ENCODE measurements at regions not wholly inside any gene's neighbourhood (a gene's known extent, or its start where the extent isn't known, plus 50 kb on each side); places are given as distances from the start of the nearest gene placed in this dataset.
A peak's percentile ranks its signal among the peaks of the same experiment; 100 is the strongest.

GRCh38 chr12:66965621-66966020 lies 286.7 kb upstream of the GRIP1 start:
- no peak for DNase-seq (ENCODE audit: low read depth in 1 of 2, low spot score in 1 of 2)
- in situ Hi-C loops (cut with HindIII; ENCODE audit: low pct_unique_long_range_greater_than_20kb, low sequenced_read_pairs): no loop called here

GRCh38 chr12:66971816-66972215 lies 292.9 kb upstream of the GRIP1 start:
- no peak for TF ChIP-seq JUND (IDR thresholded peaks at IDR 0.05; ENCODE audit: low read depth)
- in situ Hi-C loops (cut with HindIII; ENCODE audit: low pct_unique_long_range_greater_than_20kb, low sequenced_read_pairs): no loop called here
- DNase-seq (ENCODE audit: low read depth in 1 of 2, low spot score in 1 of 2): no peak

More at GRCh38 chr12:66965621-66966020, 286.7 kb upstream of the GRIP1 start:
- TF ChIP-seq JUND (IDR thresholded peaks at IDR 0.05; ENCODE audit: low read depth): no peak

DNA sequence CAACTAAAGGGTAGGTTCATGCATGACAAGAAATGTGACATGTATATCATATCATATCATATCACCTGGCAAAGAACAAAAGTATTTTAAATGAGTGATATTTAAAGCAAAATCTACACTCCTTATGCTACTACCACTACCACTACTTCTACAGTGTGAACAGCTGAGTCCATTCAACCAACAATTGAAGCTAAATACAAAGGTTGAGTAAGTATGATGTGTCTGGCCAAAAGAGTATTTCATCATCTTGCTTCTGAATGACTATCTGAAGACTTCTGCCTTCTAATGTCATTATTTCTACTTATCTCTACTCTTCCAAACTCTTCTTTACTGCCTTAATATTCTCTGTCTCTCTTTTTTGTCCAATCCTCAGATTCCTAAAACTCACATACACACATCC lies 292.6 kb upstream of the CAND1 start:
- no peak for DNase-seq (ENCODE audit: low read depth in 1 of 2, low spot score in 1 of 2)
- no peak for TF ChIP-seq JUND (IDR thresholded peaks at IDR 0.05; ENCODE audit: low read depth)
- in situ Hi-C loops (cut with HindIII; ENCODE audit: low pct_unique_long_range_greater_than_20kb, low sequenced_read_pairs): no loop called here

DNA sequence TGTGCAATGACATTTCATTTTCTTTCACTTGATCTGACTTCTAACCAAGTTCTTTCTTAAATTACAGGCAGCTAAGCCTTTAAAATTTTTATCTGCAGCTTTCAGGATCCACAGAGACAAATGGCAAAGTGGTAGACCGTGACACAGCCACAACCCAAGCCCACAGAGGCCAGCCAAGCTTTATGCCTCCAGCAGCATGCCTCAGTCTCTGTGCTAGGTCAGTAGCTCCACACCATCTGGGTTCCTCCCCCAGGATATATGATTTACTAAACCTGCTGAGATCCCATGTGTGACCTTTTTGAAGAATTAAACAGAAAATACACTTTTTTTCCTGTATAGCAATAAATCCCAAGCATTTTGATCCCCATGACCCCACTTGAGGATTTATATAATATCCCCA lies 290.4 kb upstream of the CAND1 start:
- DNase-seq (ENCODE audit: low read depth in 1 of 2, low spot score in 1 of 2): no peak
- in situ Hi-C loops (cut with HindIII; ENCODE audit: low pct_unique_long_range_greater_than_20kb, low sequenced_read_pairs): no loop called here

DNA sequence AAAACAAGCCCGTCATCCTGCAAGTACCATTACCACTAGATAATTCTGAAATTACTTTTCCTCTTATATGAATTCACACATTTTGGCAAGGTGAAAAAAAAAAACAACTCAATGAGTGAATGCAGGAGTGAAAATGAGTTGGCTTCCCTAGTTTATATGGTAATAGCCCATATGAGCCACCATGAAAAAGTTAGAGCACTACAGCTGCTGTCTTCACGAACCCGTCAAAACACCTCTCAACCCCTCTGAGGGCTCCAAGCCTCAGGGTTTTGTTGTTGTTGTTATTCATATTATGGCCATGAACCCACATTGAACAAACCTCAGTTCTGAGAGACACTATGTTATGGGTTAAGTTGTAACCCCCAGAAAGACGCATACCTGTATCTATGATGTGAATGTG lies 289.9 kb upstream of the CAND1 start:
- no peak for DNase-seq (ENCODE audit: low read depth in 1 of 2, low spot score in 1 of 2)
- in situ Hi-C loops (cut with HindIII; ENCODE audit: low pct_unique_long_range_greater_than_20kb, low sequenced_read_pairs): no loop called here
- TF ChIP-seq JUND (IDR thresholded peaks at IDR 0.05; ENCODE audit: low read depth): no peak

More for the DNA sequence above, 290.4 kb upstream of the CAND1 start:
- no peak for TF ChIP-seq JUND (IDR thresholded peaks at IDR 0.05; ENCODE audit: low read depth)

DNA sequence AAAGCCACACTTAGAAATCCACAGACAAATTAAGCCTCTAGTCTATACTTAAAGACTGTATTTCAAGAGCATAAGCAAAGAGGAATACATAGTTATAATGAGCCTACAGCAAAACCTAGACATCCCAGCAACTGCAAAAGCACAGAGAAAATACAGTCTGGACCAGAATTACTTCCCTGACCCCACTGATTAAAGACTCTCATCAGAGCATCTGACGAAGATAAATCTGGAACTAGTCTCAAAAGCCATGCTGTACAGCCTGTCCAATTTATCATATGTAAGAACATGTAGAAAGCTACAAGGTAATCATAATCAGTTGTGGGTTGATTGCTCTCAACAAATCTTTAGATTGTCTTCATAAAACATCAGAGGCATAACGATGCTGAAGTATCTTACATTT lies 285.1 kb upstream of the CAND1 start:
- DNase-seq (ENCODE audit: low read depth in 1 of 2, low spot score in 1 of 2): no peak
- in situ Hi-C loops (cut with HindIII; ENCODE audit: low pct_unique_long_range_greater_than_20kb, low sequenced_read_pairs): no loop called here
- TF ChIP-seq JUND (IDR thresholded peaks at IDR 0.05; ENCODE audit: low read depth): no peak

DNA sequence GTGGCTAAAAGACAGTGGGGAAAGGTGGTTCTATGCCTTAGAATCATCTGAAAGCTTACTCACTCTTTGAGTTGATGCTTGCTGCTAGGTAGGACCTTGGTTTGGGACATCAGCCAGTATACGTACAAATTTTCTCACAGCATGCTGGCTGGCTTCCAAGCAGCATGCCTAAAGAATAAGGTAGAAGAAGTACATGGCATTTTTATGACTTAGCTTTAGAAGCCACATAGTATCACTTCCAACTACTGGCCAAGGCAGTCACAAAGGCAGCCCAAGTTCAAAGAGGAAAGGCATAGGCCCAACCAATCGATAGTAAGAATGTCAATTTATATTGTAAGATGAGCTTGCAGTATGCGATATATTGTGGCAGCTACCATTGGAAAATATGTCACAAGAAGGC lies 284.2 kb upstream of the CAND1 start:
- DNase-seq (ENCODE audit: low read depth in 1 of 2, low spot score in 1 of 2): peak in 1 of 2 experiments; percentile 51
- no peak for TF ChIP-seq JUND (IDR thresholded peaks at IDR 0.05; ENCODE audit: low read depth)
- in situ Hi-C loops (cut with HindIII; ENCODE audit: low pct_unique_long_range_greater_than_20kb, low sequenced_read_pairs): no loop called here

DNA sequence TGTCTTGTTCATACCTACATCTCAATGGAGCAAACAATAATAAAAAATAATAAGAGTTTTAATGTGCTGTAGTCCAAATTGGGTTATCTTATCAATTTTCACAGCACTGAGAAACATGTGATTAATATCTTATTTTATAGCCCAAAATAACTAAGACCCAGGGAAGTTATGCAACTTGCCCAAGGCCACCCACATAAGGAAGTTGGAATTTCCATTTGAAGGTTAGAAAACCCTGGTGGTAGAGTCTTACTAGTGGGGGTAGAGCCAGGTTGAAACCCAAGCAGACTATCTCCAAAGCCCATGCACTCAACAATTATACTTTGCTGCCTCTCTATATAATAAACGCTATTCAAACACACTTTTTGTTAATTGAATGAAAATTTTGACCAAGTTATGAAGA lies 270.0 kb upstream of the CAND1 start:
- no peak for TF ChIP-seq JUND (IDR thresholded peaks at IDR 0.05; ENCODE audit: low read depth)
- no peak for DNase-seq (ENCODE audit: low read depth in 1 of 2, low spot score in 1 of 2)
- in situ Hi-C loops (cut with HindIII; ENCODE audit: low pct_unique_long_range_greater_than_20kb, low sequenced_read_pairs): no loop called here

DNA sequence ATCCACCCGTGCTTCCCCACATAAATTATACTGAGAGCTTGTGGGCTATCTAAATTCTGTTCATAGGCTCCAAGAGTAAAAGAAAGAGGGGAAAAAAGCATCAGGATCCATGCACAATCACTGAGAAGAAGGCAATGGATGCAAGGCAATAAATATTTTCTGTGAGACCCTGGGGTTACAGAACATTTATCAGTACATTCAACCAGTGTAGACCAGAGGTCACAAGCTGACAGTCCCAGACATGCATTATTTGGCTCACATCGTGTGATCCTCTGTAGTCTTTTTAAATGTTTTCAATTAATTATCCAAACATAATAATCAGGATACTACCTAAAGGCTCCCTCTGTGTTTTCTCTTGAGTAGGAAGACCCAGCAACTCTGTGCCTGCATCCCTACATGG lies 267.9 kb upstream of the CAND1 start:
- in situ Hi-C loops (cut with HindIII; ENCODE audit: low pct_unique_long_range_greater_than_20kb, low sequenced_read_pairs): no loop called here
- no peak for TF ChIP-seq JUND (IDR thresholded peaks at IDR 0.05; ENCODE audit: low read depth)
- DNase-seq (ENCODE audit: low read depth in 1 of 2, low spot score in 1 of 2): no peak

DNA sequence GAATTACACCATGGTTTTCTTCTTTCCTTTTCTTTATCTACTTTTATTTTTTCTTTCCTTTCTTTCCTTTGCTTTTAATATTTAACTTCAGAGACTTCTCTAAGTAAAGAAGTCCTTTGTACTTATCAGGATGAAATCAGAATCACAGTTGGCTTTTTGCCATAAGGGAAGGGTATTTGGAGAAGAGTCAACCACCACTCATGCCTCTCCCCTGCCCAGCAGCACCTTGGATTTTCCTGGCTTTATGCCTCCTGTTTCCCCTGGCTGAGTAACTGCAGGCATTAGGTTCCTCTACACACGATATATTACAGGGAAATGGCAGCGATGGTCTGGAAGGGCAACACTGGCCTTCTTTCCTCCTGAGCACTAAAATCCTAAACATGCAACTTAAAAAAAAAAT lies 266.4 kb upstream of the CAND1 start:
- in situ Hi-C loops (cut with HindIII; ENCODE audit: low pct_unique_long_range_greater_than_20kb, low sequenced_read_pairs): no loop called here
- DNase-seq (ENCODE audit: low read depth in 1 of 2, low spot score in 1 of 2): no peak
- no peak for TF ChIP-seq JUND (IDR thresholded peaks at IDR 0.05; ENCODE audit: low read depth)

DNA sequence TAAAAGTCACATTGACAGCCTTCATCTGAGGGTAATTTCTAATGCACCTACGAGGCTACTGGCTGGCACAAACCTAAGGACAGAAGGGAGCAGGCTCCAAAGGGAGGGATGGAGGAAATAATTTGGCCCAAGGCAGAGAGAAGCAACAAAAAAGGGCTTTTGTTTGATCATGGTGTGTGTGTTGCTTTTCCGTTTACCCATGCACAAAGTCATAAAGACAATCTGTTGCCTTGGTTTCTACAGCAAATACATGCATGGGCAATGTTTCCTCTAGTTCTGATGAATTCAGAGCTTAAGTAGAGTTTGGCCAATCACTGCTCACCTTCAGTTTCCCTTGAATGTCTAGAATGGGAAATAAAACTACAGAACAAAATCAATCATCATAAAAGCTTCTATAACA lies 262.5 kb upstream of the CAND1 start:
- in situ Hi-C loops (cut with HindIII; ENCODE audit: low pct_unique_long_range_greater_than_20kb, low sequenced_read_pairs): no loop called here
- no peak for DNase-seq (ENCODE audit: low read depth in 1 of 2, low spot score in 1 of 2)
- TF ChIP-seq JUND (IDR thresholded peaks at IDR 0.05; ENCODE audit: low read depth): no peak

DNA sequence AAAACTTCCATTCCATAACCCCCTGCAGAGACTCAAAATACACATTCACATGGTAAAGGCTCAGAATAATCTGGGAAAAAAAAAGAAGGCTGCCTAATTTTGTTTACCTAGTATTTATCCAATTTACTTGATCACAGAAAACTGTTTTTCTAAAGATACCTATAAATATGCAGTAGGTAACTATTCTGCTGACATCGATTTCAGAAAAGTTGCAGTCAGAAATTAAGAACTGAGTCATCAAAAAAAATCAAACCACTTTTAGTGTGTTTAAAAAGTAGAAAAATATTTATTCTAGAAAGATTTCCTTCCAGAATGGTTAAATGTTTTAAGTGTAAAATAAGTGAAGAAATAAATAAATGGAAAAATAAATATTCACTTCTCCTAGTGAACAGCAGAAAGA lies 254.5 kb upstream of the CAND1 start:
- DNase-seq (ENCODE audit: low read depth in 1 of 2, low spot score in 1 of 2): no peak
- no peak for TF ChIP-seq JUND (IDR thresholded peaks at IDR 0.05; ENCODE audit: low read depth)
- in situ Hi-C loops (cut with HindIII; ENCODE audit: low pct_unique_long_range_greater_than_20kb, low sequenced_read_pairs): no loop called here

DNA sequence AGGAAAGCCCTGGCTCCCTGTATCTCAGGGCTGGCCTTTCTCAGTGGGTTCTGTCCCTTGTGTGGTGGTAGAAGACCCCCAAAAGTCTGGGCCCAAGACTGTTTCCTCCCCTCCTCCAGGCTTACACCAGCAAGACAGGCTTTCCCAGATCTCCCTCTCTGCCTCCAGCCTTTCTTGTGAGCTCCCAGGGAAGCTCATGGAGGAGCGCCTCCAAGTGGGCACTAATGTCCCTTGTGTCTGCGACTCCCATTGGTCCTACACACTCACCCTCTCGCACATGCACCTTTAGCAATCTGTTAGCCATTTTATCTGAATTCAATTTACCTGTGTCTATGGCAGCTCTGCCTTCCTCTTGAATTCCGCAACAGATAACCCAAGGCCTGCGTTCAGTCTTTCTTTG lies 251.1 kb upstream of the CAND1 start:
- in situ Hi-C loops (cut with HindIII; ENCODE audit: low pct_unique_long_range_greater_than_20kb, low sequenced_read_pairs): no loop called here
- TF ChIP-seq JUND (IDR thresholded peaks at IDR 0.05; ENCODE audit: low read depth): no peak
- DNase-seq (ENCODE audit: low read depth in 1 of 2, low spot score in 1 of 2): no peak

- TF ChIP-seq JUND (IDR thresholded peaks at IDR 0.05; ENCODE audit: low read depth): no peak
- in situ Hi-C loops (cut with HindIII; ENCODE audit: low pct_unique_long_range_greater_than_20kb, low sequenced_read_pairs): no loop called here
- peak; percentile 21 to 59 for DNase-seq (ENCODE audit: low read depth in 1 of 2, low spot score in 1 of 2)
Observed at GRCh38 chr12:67019070-67019469, 250.1 kb upstream of the CAND1 start.
